C4-2B (cell line): ENCODE measurements at regions not wholly inside any gene's neighbourhood (a gene's known extent, or its start where the extent isn't known, plus 50 kb on each side); places are given as distances from the start of the nearest gene placed in this dataset.

ENCODE experiments used
- H3K27ac ChIP-seq: fragments of 450-650 bp; 2 replicates; pipeline ENCODE4 v1.5.1; 2017
- CTCF ChIP-seq: fragments of 450-650 bp; conservative IDR thresholded peaks from 2 replicates; pipeline ENCODE4 v1.5.1; 2017; ENCODE audit warnings: mild to moderate bottlenecking
- ZFX ChIP-seq: fragments of 450-650 bp; IDR thresholded peaks from 2 replicates; pipeline ENCODE4 v1.6.1; 2017

- no peak for TF ChIP-seq ZFX
- no peak for TF ChIP-seq CTCF
- no peak overlapping the region for H3K27ac ChIP-seq
Measured at GRCh38 chr10:120349069-120349468, 108.0 kb upstream of the PLPP4 start.

- no peak for TF ChIP-seq CTCF
- no peak for TF ChIP-seq ZFX
- no peak overlapping the region for H3K27ac ChIP-seq
Measured at GRCh38 chr10:120355425-120355824, 101.6 kb upstream of the PLPP4 start.

GRCh38 chr10:120360571-120360970 lies 96.5 kb upstream of the PLPP4 start:
- H3K27ac ChIP-seq = no peak overlapping the region
- TF ChIP-seq CTCF = no peak
- no peak for TF ChIP-seq ZFX

- no peak for TF ChIP-seq CTCF
- TF ChIP-seq ZFX = no peak
Measured at GRCh38 chr10:120365872-120366271, 91.2 kb upstream of the PLPP4 start.

GRCh38 chr10:120367341-120367740 lies 89.7 kb upstream of the PLPP4 start:
- no peak overlapping the region for H3K27ac ChIP-seq
- TF ChIP-seq CTCF (no peak), ZFX (no peak)

More at GRCh38 chr10:120365872-120366271, 91.2 kb upstream of the PLPP4 start:
- no peak overlapping the region for H3K27ac ChIP-seq

GRCh38 chr10:120368338-120368737 lies 88.7 kb upstream of the PLPP4 start:
- TF ChIP-seq CTCF (no peak), ZFX (no peak)
- no peak overlapping the region for H3K27ac ChIP-seq

GRCh38 chr10:120368927-120369326 lies 88.1 kb upstream of the PLPP4 start:
- TF ChIP-seq ZFX (no peak), CTCF (no peak)

More at GRCh38 chr10:120368927-120369326, 88.1 kb upstream of the PLPP4 start:
- no peak overlapping the region for H3K27ac ChIP-seq
